HL-60 (cell line): ENCODE measurements at regions not wholly inside any gene's neighbourhood (a gene's known extent, or its start where the extent isn't known, plus 50 kb on each side); places are given as distances from the start of the nearest gene placed in this dataset.

Experiments used
- DNase-seq, 2 experiments: peaks; one replicate each; pipeline ENCODE4 v3.0.0-alpha.2; 2010 to 2020; ENCODE audit warnings: low read depth in 1 of 2, low spot score in 1 of 2
- H3K27ac ChIP-seq: fragments of 250-450 bp; sonication (Bioruptor Pico); replicated peaks from 2 replicates; pipeline ENCODE4 v1.5.1; 2020; ENCODE audit warnings: mild to moderate bottlenecking, moderate library complexity
- H3K27me3 ChIP-seq: fragments of 250-450 bp; sonication (Bioruptor Pico); 2 replicates; pipeline ENCODE4 v1.5.1; 2021; ENCODE audit warnings: mild to moderate bottlenecking, moderate library complexity; ENCODE audit not compliant: insufficient read depth, poor library complexity, severe bottlenecking
- H3K4me3 ChIP-seq: replicated peaks from 2 replicates; pipeline ENCODE4 v1.5.1; 2011; ENCODE audit warnings: mild to moderate bottlenecking, control low read depth, low read length; ENCODE audit not compliant: insufficient read depth
- CTCF ChIP-seq: IDR thresholded peaks from one replicate; pipeline ENCODE4 v1.5.1; 2011; ENCODE audit warnings: low read length, control low read depth, inconsistent platforms; ENCODE audit not compliant: insufficient read depth
- GABPA ChIP-seq: IDR thresholded peaks from 2 replicates; pipeline ENCODE4 v1.6.1; 2012; ENCODE audit warnings: low read depth
- POLR2AphosphoS5 ChIP-seq: IDR thresholded peaks from 2 replicates; pipeline ENCODE4 v1.6.1; 2012; ENCODE audit warnings: low read depth
- REST ChIP-seq: IDR thresholded peaks from 2 replicates; pipeline ENCODE4 v1.6.1; 2012; ENCODE audit warnings: low read depth; ENCODE audit not compliant: insufficient replicate concordance
- SPI1 ChIP-seq: IDR thresholded peaks from 2 replicates; pipeline ENCODE4 v1.6.1; 2012; ENCODE audit warnings: low read depth, mild to moderate bottlenecking, borderline replicate concordance

GRCh38 chr1:30046751-30047150 is 676.6 kb downstream of the MATN1 start:
- no peak for DNase-seq
- Histone ChIP-seq H3K27ac (no peak overlapping the region), H3K4me3 (no peak overlapping the region), H3K27me3 (no peaks in the 10 kb centered on the region)
- TF ChIP-seq REST (no peak), CTCF (no peak), POLR2AphosphoS5 (no peak), GABPA (no peak), SPI1 (no peak)

GRCh38 chr1:30045304-30046090 is 677.9 kb downstream of the MATN1 start:
- Histone ChIP-seq H3K27ac (no peak overlapping the region), H3K27me3 (no peaks in the 10 kb centered on the region), H3K4me3 (no peak overlapping the region)
- TF ChIP-seq POLR2AphosphoS5 = no peak
- no peak for TF ChIP-seq CTCF
- no peak for TF ChIP-seq SPI1
- TF ChIP-seq GABPA = no peak
- no peak for TF ChIP-seq REST
- no peak for DNase-seq

GRCh38 chr1:30044656-30045144 is 678.7 kb downstream of the MATN1 start:
- H3K27ac ChIP-seq = no peak overlapping the region
- H3K27me3 ChIP-seq = no peaks in the 10 kb centered on the region
- TF ChIP-seq CTCF = no peak
- TF ChIP-seq SPI1 = no peak
- TF ChIP-seq GABPA = no peak
- no peak for TF ChIP-seq POLR2AphosphoS5
- TF ChIP-seq REST = no peak
- H3K4me3 ChIP-seq = no peak overlapping the region
- DNase-seq = no peak
